Vagina (tissue), 2 donors: ENCODE measurements at regions not wholly inside any gene's neighbourhood (a gene's known extent, or its start where the extent isn't known, plus 50 kb on each side); places are given as distances from the start of the nearest gene placed in this dataset.

ENCODE experiments used
- CTCF ChIP-seq, 3 experiments: fragments of 450-650 bp in 2 of 3; fragments of 200-600 bp in 1 of 3; sonication (generic) in 1 of 3; IDR thresholded peaks; one replicate each; pipeline ENCODE4 v1.5.1; 2017 to 2019; ENCODE audit warnings: antibody characterized with exemption in 3 of 3, mild to moderate bottlenecking in 2 of 3, moderate library complexity in 2 of 3
- POLR2A ChIP-seq, 2 donors: fragments of 450-650 bp; IDR thresholded peaks; one replicate each; pipeline ENCODE4 v1.6.1; 2017; ENCODE audit warnings: antibody characterized with exemption in 2 of 2, mild to moderate bottlenecking in 2 of 2, moderate library complexity in 2 of 2
- POLR2AphosphoS5 ChIP-seq, 2 donors: sonication (generic); formaldehyde crosslinking; IDR thresholded peaks; one replicate each; pipeline ENCODE4 v1.9.0; 2017; ENCODE audit warnings: antibody characterized with exemption in 2 of 2, mild to moderate bottlenecking in 2 of 2, low read depth in 1 of 2; ENCODE audit not compliant: insufficient read depth in 1 of 2

GRCh38 chr9:18195223-18195622 is 278.7 kb upstream of the ADAMTSL1 start:
- TF ChIP-seq CTCF (IDR thresholded peaks at IDR 0.05), result no peak
- TF ChIP-seq POLR2AphosphoS5 (IDR thresholded peaks at IDR 0.05; ENCODE audit: insufficient read depth in 1 of 2, low read depth in 1 of 2), result no peak
- TF ChIP-seq POLR2A (IDR thresholded peaks at IDR 0.05), result no peak
